Neutrophil (primary cell): ENCODE measurements at regions not wholly inside any gene's neighbourhood (a gene's known extent, or its start where the extent isn't known, plus 50 kb on each side); places are given as distances from the start of the nearest gene placed in this dataset.

Experiments used
- H3K27ac ChIP-seq: fragments of 200-600 bp; sonication (generic); 2 replicates; pipeline ENCODE4 v1.5.1; 2016; ENCODE audit warnings: mild to moderate bottlenecking, moderate library complexity
- H3K27me3 ChIP-seq: fragments of 200-600 bp; sonication (generic); 2 replicates; pipeline ENCODE4 v1.6.0; 2016; ENCODE audit warnings: mild to moderate bottlenecking
- H3K36me3 ChIP-seq: fragments of 200-600 bp; sonication (generic); 2 replicates; pipeline ENCODE4 v1.5.1; 2017
- H3K4me1 ChIP-seq, 2 experiments: fragments of 200-600 bp in 1 of 2; sonication (generic) in 1 of 2; 1 replicate in 1 of 2; 2 replicates in 1 of 2; pipeline versions ENCODE4 v1.5.1 to v1.6.1; 2013 to 2016; ENCODE audit warnings: low read depth in 1 of 2, low read length in 1 of 2, mild to moderate bottlenecking in 1 of 2, moderate library complexity in 1 of 2; ENCODE audit not compliant: control insufficient read depth in 1 of 2, insufficient read depth in 1 of 2
- H3K4me3 ChIP-seq, 2 experiments: fragments of 200-600 bp in 1 of 2; sonication (generic) in 1 of 2; 1 replicate in 1 of 2; 2 replicates in 1 of 2; pipeline ENCODE4 v1.5.1; 2013 to 2016; ENCODE audit warnings: low read depth in 1 of 2, low read length in 1 of 2, mild to moderate bottlenecking in 1 of 2, moderate library complexity in 1 of 2
- H3K9me3 ChIP-seq: fragments of 200-600 bp; sonication (generic); 2 replicates; pipeline ENCODE4 v1.5.1; 2016
- CTCF ChIP-seq: fragments of 200-600 bp; sonication (generic); IDR thresholded peaks from 2 replicates; pipeline ENCODE4 v1.5.1; 2016; ENCODE audit warnings: antibody characterized with exemption

GRCh38 chr5:58184910-58185309 lies 275.0 kb downstream of the PLK2 start:
- H3K4me3 ChIP-seq, result no peak overlapping the region
- no peaks in the 10 kb centered on the region for H3K27me3 ChIP-seq
- no peak for TF ChIP-seq CTCF
- H3K9me3 ChIP-seq, result no peaks in the 10 kb centered on the region
- H3K36me3 ChIP-seq, result no peaks in the 10 kb centered on the region
- no peak overlapping the region for H3K27ac ChIP-seq
- H3K4me1 ChIP-seq, result no peaks in the 10 kb centered on the region

DNA sequence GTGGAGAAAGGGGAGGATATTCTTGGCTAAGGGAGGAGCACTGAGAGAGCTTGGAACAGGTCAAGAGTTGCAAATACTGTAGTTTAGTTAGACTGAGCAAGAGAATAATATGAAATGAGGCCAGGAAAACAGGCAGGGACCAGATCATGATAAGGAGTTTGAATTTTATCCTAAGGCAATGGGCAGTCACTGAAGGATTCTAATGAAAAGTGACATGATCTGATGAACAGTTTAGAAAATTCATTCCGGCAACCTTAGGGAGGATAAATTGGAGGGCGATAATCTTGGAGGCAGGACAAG lies 276.1 kb downstream of the PLK2 start:
- Histone ChIP-seq H3K4me1 (no peaks in the 10 kb centered on the region), H3K27ac (no peak overlapping the region), H3K27me3 (no peaks in the 10 kb centered on the region), H3K36me3 (no peaks in the 10 kb centered on the region), H3K9me3 (no peaks in the 10 kb centered on the region), H3K4me3 (no peak overlapping the region)
- no peak for TF ChIP-seq CTCF

- no peak overlapping the region for H3K4me3 ChIP-seq
- no peak overlapping the region for H3K27ac ChIP-seq
- no peaks in the 10 kb centered on the region for H3K9me3 ChIP-seq
- TF ChIP-seq CTCF, result no peak
- H3K36me3 ChIP-seq, result no peaks in the 10 kb centered on the region
- no peaks in the 10 kb centered on the region for H3K4me1 ChIP-seq
- no peaks in the 10 kb centered on the region for H3K27me3 ChIP-seq
Observed at GRCh38 chr5:58183078-58183785, 276.7 kb downstream of the PLK2 start.

DNA sequence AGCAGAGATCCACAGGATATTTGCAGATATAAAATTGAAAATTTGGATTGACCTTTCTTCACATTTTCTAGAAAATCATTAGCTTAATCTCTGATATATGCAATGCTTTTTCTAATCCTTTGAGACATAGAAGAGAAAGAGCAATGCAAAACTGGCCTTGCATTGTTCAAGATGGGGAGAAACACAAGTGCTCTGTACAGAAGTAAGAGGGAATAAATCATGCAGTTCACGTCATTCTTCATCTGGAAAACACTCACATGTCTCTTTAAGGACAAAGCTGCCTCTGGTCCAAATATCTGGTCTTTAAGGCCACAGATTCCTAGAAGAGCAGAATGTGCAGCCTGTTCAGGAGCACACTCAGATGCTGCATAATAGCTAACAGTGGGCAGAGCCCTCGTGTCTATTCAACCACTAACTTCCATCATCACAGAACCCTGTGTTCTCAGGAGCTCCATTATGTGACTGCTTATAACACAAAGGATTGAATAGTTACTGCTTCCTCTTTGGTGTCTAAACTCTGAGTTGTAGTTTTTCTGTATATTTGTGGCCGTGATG lies 277.5 kb downstream of the PLK2 start:
- no peaks in the 10 kb centered on the region for H3K27me3 ChIP-seq
- H3K4me1 ChIP-seq, result no peaks in the 10 kb centered on the region
- no peak overlapping the region for H3K4me3 ChIP-seq
- H3K27ac ChIP-seq, result no peak overlapping the region
- no peak for TF ChIP-seq CTCF
- H3K9me3 ChIP-seq, result no peaks in the 10 kb centered on the region
- no peaks in the 10 kb centered on the region for H3K36me3 ChIP-seq

GRCh38 chr5:58181578-58182286 lies 278.2 kb downstream of the PLK2 start:
- Histone ChIP-seq H3K9me3 (no peaks in the 10 kb centered on the region), H3K36me3 (no peaks in the 10 kb centered on the region), H3K27ac (no peak overlapping the region), H3K4me3 (no peak overlapping the region), H3K4me1 (no peaks in the 10 kb centered on the region), H3K27me3 (no peaks in the 10 kb centered on the region)
- TF ChIP-seq CTCF, result no peak
